HG03045 (cell line): ENCODE measurements at regions not wholly inside any gene's neighbourhood (a gene's known extent, or its start where the extent isn't known, plus 50 kb on each side); places are given as distances from the start of the nearest gene placed in this dataset.

Source experiments
- ATAC-seq: cut with Tn5 transposase; IDR thresholded peaks from one replicate; pipeline ENCODE4 v1.9.1; 2021; ENCODE audit warnings: mild to moderate bottlenecking, moderate library complexity; ENCODE audit not compliant: unreplicated experiment

- ATAC-seq, result peak; percentile 91
These were observed 85.0 kb upstream of the UBL3 start for GRCh38 chr13:29935309-29935981.

DNA sequence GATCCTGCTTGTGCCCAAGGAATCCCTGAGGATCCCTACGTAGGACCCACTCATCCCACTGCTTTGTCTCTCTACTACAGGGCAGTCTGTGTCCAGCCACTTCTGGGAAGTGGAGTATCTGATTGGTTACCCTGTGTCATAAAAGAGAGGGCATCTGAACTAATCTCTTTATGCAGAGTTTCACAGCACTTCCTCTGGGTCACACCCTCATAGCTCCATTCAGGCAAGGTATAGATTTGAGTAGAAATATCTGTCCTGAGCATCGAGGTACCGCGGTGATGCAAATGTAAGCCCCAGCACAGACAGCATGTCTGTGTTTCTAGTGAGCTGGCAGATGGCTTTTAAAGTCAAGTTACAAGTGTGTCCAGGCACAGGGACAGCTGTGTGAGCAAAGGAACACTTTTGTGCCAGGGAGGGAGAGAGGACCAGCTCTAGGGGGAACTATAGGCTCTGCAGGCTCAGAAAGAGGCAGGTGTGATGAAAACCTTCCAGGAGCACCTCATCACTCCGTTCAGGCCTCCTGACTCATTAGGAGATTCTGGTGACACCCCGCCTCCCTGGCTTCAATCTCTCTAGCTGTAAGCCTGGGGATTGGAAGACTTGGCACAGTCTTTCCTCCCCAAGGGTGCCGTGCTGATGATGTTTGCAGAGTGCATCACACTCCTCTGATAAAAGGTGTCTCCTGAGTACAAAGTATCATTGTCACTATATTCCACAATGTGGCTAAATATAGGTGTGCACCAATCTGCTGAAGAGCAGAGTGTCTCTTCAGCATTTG lies 84.3 kb upstream of the UBL3 start:
- no peak for ATAC-seq

GRCh38 chr13:29933401-29933800 lies 83.0 kb upstream of the UBL3 start:
- ATAC-seq, result no peak

DNA sequence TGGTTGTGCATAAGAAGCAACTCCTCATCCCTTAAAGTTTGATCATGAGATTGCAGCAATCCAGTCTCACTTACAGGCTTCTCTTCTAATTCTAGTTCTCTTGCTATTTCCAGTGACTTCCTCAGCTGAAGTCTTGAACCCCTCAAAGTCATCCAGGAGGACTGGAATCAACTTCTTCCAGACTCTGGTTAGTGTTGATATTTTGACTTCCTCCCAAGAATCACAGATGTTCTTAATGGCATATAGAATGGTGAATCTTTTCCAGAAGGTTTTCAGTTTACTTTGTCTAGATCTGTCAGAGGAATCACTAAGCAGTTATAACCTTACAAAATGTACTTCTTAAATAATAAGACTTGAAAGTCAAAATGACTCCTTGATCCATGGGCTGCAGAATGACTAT lies 81.3 kb upstream of the UBL3 start:
- ATAC-seq, result no peak

DNA sequence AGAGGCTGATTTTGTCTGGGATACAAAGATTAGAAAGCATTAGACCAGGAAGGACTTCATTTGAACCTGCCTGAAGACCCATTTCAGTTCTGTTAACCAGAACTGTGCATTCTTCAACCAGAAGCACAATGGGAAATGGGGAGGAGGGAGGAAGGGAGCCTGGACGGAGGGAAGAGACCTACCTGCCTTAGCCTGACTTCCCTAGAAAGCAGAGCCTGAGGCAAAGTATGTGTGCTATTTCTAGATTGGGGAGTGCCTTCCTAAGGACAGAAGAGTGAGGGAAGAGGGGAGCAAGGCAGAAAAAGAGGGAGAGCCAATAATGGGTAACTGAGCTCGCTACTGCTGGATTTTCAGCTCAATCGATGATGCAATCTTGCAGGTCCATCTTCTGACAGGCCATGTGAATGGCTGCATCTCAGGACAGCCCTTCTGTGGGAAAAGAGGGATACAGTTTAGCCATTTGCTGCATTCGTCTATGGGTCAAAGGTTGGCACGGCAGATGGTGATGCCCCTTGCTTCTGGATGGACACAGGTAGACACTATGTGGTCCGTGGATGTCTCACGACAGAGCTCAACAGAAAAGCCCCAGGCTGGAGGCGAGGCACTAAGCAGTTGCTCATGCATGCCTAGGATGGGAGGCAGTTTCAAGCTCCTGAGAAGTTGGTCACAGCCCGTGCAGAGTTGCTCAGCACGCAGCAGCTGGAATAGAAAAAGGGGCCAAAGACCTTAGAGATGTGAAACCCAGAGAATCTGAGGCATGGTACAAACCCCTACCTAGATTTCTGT lies 78.8 kb upstream of the UBL3 start:
- ATAC-seq, result no peak

DNA sequence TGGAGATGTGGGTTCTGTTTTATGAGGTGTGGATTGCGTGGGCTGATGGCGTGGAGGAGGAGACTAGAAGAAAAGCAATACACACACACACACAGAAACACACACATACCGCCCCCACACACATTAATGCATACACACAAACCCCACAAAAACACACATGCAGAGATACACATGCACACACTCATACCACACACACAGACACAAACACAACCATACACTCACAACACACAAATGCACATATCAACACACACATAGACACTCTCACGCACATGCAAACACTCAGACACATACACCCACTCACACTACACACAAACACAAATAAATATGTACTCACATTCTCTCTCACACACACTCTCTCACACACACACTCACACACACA lies 75.7 kb upstream of the UBL3 start:
- ATAC-seq, result no peak

GRCh38 chr13:29925457-29926097 lies 75.2 kb upstream of the UBL3 start:
- no peak for ATAC-seq

DNA sequence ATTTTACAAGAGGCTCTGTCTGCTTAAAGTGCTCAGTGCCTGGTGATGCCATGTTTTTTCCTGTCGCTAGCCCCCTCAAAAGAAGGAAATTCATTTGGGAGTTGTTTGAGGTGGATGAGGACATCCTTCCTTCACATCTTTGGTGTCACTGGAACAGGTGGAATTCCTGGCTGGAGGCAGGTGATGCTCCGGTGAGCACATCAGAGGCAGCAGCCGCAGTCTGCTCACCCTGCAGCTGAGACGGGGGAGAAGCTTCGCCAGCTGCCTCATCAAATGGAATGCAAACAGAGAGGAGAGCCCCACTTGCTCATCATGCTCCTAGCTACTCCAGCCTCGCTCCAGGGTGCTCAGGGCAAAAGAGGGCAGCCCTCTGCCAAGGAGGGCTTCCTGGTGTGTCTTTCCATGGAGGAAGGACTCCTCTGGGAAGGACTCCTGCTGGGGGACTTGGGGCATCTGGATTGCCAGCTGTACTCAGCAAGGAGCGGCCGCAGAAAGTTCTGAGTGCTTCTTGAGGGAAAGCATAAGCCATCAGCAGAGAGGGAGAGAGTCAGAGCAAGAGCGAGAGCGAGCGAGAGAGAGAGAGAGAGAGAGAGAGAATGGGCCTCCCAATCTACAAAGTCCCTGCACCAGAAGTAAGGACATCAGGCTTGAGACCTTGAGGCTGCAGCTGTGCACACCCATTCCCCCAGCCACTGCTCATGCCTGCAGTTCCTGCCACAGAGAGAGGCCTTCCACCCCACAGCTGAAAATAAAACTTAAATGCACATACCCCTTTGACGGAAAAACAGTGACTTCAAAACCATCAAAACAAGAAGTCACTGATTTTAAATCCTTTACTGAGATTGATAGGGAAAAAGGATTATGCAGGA lies 74.3 kb upstream of the UBL3 start:
- no peak for ATAC-seq

DNA sequence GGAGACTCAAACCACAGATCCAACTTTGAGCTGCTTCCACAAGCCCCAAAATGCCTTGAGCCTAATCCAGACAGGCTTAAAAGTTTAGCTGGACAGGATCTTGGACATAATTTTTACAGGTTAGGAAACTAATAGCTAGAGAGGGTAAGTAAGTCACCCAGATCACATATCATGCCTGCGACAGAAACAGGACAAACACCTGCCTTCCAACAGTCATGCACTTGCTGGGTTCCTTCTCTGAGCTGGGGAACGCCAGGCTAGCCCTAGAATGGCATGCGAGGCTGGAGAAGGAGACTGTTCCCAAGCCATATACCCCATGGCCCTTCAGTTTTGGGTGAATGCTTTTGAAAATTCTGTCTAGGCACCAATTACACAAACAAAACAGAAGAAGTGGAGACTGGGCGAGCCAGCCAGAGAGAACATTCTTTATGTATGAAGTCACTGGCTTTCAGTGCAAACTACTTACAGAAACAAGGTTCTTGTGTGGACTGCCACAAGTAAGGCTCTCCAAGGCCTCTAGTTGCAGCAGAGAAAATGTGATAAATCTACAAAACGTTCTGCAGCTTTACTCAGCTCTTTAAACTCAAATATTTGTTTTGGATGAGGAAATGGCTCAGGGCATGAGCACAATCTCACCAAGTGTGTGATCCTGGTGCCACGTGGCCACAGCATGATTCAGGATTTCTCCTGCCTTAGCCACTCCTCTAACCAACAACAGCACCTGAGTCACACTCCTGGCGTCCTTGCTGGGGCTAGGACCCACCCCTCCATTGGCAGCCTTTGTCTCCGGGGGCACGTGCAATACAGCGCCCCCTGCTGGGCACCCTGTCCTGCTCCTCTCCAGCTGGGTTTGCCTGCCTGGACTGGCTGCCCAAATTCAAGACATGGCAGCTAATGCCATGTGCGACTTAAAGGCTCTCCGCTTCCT lies 73.4 kb upstream of the UBL3 start:
- no peak for ATAC-seq

- ATAC-seq, result no peak
These were observed 72.5 kb upstream of the UBL3 start for GRCh38 chr13:29922896-29923295.

DNA sequence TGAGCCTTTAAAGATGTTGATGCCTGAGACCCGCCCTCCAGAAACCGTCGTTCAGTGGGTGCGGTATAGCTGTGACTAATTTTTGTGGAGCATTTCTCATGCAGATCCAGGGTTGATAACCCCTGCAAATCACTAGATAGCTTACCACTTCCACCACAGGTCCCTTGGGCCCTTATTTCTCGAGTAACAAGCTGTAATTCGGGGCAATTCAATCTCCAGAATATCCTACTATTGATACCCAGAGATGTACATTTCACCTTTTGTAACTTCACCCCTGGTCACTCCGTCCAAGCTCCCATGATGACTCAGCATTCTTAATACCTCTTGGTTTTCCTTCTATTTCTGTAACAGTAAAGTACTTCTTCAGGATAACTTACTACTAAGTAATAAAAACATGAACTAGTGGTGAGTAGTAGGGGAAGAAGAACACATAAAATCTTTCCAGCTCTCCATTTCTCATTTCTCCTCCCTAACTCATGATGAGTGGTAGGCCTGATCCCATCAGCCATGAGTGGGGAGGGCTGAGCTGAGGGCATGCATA lies 71.9 kb upstream of the UBL3 start:
- no peak for ATAC-seq

- ATAC-seq, result no peak
These were observed 71.1 kb upstream of the UBL3 start for GRCh38 chr13:29921542-29921941.

DNA sequence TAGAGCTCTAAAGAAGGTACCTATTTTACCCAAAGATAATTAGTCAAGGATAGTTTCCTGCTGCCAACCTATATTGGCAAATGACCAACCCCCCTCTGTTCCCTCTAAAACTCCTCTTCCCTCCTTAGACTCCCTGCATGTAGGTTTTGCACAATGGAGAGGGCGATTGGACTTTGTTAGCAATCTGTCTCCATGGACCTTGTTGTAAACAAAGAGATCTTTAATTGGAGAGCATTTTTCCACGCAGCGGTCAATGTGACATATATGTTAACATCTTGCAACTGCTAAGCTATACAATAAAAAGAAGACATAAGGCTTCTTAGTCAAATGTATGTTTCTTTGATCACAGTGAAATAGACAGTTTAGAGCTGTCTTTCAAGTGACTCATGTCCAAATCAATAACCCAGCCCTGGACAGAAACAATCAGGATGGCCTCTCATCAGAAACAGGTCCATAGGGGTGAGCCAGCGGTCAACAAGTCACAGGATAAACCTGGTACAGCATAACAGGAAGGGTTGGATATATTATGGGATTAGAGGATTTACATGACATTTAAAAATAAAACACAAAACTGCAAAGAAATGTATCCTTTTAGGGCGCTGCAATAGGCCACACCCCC lies 69.7 kb upstream of the UBL3 start:
- no peak for ATAC-seq

DNA sequence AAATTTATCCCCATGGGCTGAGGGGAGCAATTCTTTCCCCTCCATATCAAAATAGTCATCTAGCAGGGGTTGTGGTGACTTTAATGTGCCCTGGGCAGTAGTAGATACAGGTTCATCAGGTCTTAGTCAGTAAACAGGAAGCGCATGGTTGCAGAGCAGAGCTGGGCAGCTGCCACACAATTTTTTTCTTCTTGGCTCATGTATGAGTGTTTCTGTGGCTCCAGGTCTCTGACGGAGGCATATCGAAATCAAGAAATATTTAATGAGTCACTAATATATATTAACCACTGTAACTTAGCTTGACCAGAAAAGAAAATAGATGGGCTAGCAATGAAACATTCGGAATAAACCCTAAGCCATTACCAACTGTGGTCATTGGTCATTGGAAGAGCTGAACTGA lies 68.4 kb upstream of the UBL3 start:
- no peak for ATAC-seq

- no peak for ATAC-seq
These were observed 67.2 kb upstream of the UBL3 start for GRCh38 chr13:29917650-29918049.

- ATAC-seq, result no peak
These were observed 64.2 kb upstream of the UBL3 start for GRCh38 chr13:29914581-29914980.

DNA sequence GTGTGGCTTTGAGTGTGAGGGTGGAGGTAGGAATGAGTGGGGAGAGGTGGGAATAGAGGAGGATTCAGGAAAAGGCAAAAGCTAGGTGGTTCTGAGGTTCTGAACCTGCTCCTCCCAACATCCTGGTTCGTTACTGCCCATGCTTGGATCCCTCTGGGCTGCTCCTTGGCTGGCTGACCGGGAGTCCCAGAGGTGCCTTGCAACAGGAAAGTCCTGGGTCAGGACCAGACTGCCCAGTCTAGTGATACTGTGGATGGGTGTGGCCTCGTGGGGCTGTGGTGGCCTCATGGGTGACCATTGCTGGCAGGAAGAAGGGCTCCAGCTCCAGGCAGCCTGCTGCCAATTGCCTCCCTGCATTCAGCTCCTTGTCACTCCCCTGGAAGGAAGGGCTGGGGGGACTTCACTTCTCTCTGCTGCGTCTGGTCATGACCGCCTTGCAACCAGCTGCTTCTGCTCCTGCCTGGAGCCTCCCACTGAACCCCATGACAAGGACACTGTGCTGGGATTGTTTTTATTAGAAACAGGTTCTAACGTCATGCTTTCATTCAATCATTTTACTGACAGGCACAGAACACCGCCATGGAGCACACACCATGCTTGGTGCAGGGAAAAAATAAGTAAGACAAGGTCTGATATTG lies 61.5 kb upstream of the UBL3 start:
- ATAC-seq, result no peak

DNA sequence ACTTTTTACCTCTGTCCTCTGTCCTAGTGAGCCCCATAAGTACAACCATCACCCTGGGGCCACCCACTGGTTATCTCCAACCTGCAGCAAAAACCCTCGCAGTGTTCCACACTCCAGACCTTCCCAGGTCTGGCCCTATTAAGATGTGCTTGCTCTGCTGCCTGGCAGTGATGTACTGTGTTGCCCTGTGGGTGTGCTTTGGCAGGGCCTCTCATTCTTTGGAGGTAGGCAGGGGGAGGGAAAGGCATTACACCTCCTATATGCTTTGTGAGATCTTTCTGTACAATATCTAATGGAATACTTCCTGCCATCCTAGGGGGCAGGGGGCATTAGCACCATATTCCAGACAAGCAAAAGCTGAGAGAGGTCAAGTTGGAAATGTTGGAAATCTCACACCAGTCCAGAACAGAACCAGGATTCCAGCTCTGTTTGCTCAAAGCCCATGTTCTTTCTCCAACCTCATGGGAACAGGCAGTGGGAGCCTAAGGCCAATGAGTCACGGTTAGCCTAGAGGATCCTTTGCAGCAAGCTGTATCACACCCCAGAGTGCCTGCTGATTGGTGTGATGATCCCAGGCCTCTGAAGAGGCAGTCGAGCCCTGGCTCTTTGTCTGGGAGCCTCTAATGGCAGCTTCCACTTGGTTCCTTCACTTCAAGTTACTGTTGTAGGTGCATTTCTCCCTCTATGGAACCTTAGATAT lies 59.7 kb upstream of the UBL3 start:
- ATAC-seq, result no peak
